AG09309 (cell line): ENCODE measurements at regions not wholly inside any gene's neighbourhood (a gene's known extent, or its start where the extent isn't known, plus 50 kb on each side); places are given as distances from the start of the nearest gene placed in this dataset.
"Not testable (repeated sequence)": the region's sequence is repeated elsewhere in the genome, so short reads cannot be mapped to it uniquely, and the experiment has no call there.

ENCODE experiments used
- DNase-seq: peaks from one replicate; pipeline ENCODE4 v3.0.0-alpha.2; 2010; ENCODE audit warnings: low read depth
- H3K4me3 ChIP-seq: 2 replicates; pipeline ENCODE4 v1.5.1; 2011; ENCODE audit warnings: mild to moderate bottlenecking, low read depth, low read length, moderate library complexity; ENCODE audit not compliant: control insufficient read depth
- CTCF ChIP-seq: IDR thresholded peaks from 2 replicates; pipeline ENCODE4 v1.5.1; 2011; ENCODE audit warnings: mild to moderate bottlenecking, low read depth, low read length, inconsistent platforms; ENCODE audit not compliant: insufficient read depth, control insufficient read depth; ENCODE audit errors: missing control alignments

GRCh38 chr13:64158908-64159307, 2743.3 kb upstream of the PCDH20 start:
- TF ChIP-seq CTCF, result no peak
- peak; percentile 24 for DNase-seq
- H3K4me3 ChIP-seq, result no peak overlapping the region

GRCh38 chr13:64154514-64154913, 2738.9 kb upstream of the PCDH20 start:
- peak; percentile 23 for TF ChIP-seq CTCF
- no peak overlapping the region for H3K4me3 ChIP-seq
- DNase-seq, result peak; percentile 7

GRCh38 chr13:64130600-64130999, 2715.0 kb upstream of the PCDH20 start:
- TF ChIP-seq CTCF, result no peak
- no peak overlapping the region for H3K4me3 ChIP-seq
- DNase-seq, result no peak

GRCh38 chr13:64130171-64130570, 2714.5 kb upstream of the PCDH20 start:
- no peak overlapping the region for H3K4me3 ChIP-seq
- DNase-seq, result no peak
- TF ChIP-seq CTCF, result no peak

GRCh38 chr13:64127856-64128255, 2712.2 kb upstream of the PCDH20 start:
- no peak for DNase-seq
- no peak overlapping the region for H3K4me3 ChIP-seq
- no peak for TF ChIP-seq CTCF

GRCh38 chr13:64127192-64127591, 2711.5 kb upstream of the PCDH20 start:
- TF ChIP-seq CTCF, result no peak
- no peak overlapping the region for H3K4me3 ChIP-seq

GRCh38 chr13:64121023-64121709, 2705.5 kb upstream of the PCDH20 start:
- not testable (repeated sequence) for DNase-seq, H3K4me3 ChIP-seq

More at GRCh38 chr13:64127192-64127591, 2711.5 kb upstream of the PCDH20 start:
- DNase-seq, result no peak
